Lung (tissue), 11 donors: ENCODE measurements at regions not wholly inside any gene's neighbourhood (a gene's known extent, or its start where the extent isn't known, plus 50 kb on each side); places are given as distances from the start of the nearest gene placed in this dataset.
A peak's percentile ranks its signal among the peaks of the same experiment; 100 is the strongest.

ENCODE experiments used
- ATAC-seq: fragments of 200-7000 bp; cut with Tn5 transposase; one replicate; pipeline ENCODE4 v1.9.1; 2020; ENCODE audit warnings: moderate number of reproducible peaks; ENCODE audit not compliant: insufficient read depth, low FRiP score
- DNase-seq, 3 donors: peaks; one replicate each; pipeline ENCODE4 v3.0.0-alpha.2; 2013 to 2017
- H3K27ac ChIP-seq, 2 donors: one replicate each; pipeline ENCODE4 v1.5.1; 2013; ENCODE audit warnings: mild to moderate bottlenecking in 2 of 2, moderate library complexity in 2 of 2, control low read depth in 1 of 2, inconsistent platforms in 1 of 2, low read depth in 1 of 2, low read length in 1 of 2
- H3K27me3 ChIP-seq, 3 donors: one replicate each; pipeline ENCODE4 v1.5.1; 2013; ENCODE audit warnings: low read length in 2 of 3; ENCODE audit not compliant: control insufficient read depth in 3 of 3, insufficient read depth in 3 of 3
- H3K36me3 ChIP-seq, 4 donors: one replicate each; pipeline ENCODE4 v1.5.1; 2013; ENCODE audit warnings: low read length in 4 of 4, mild to moderate bottlenecking in 1 of 4, moderate library complexity in 1 of 4; ENCODE audit not compliant: control insufficient read depth in 4 of 4, insufficient read depth in 4 of 4
- H3K4me1 ChIP-seq, 5 donors: one replicate each; pipeline ENCODE4 v1.5.1; 2013; ENCODE audit warnings: low read length in 5 of 5, mild to moderate bottlenecking in 2 of 5, moderate library complexity in 1 of 5; ENCODE audit not compliant: control insufficient read depth in 5 of 5, insufficient read depth in 5 of 5
- H3K4me3 ChIP-seq: one replicate; pipeline ENCODE4 v1.5.1; 2013; ENCODE audit warnings: mild to moderate bottlenecking, control low read depth, moderate library complexity
- H3K9ac ChIP-seq, 2 donors: one replicate each; pipeline ENCODE4 v1.5.1; 2013; ENCODE audit warnings: low read length in 2 of 2, control low read depth in 1 of 2; ENCODE audit not compliant: insufficient read depth in 1 of 2
- H3K9me3 ChIP-seq, 4 donors: one replicate each; pipeline ENCODE4 v1.5.1; 2013; ENCODE audit warnings: low read length in 3 of 4, mild to moderate bottlenecking in 1 of 4, moderate library complexity in 1 of 4; ENCODE audit not compliant: control insufficient read depth in 4 of 4, insufficient read depth in 3 of 4
- WGBS, 2 donors: extraction: QIAGEN DNeasy Blood & Tissue Kit; methylation state at CpG; one replicate each; pipeline ENCODE4 v1.1.7; 2013; 5-methylcytosine and 5-hydroxymethylcytosine counted together
- TF ChIP-seq, protein P1 (sequence below): IDR thresholded peaks from 2 replicates; pipeline ENCODE4 v1.5.1; 2012; ENCODE audit warnings: mild to moderate bottlenecking; ENCODE audit errors: control extremely low read depth, extremely low read depth
- donor health status: control.
- donor health status: control.
- donor health status: Bipolar disorder and iron deficiency.
- donor health status: healthy.
- donor health status: DM: yes; HTN: yes; CAD: no.

DNA sequence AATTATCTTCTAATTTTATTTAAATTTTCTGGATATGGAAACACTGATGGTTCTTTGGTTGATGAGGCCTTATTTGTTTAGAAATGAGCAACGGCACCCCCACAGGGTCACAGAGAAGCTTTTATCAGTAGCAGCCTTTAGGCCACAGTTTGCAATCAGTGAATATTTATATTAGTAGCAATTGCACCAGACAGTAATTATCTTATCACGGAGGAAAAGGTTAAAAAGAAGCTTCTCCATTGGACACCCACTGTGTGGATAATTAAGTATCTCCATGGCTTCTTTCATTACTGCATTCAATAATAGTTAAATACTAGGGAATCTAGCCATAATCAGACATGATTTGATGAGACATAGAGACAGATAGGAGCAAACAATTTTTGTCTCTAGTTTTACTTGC is 2099.2 kb upstream of the PCDH20 start:
- H3K36me3 ChIP-seq, result no peaks in the 10 kb centered on the region
- H3K9me3 ChIP-seq, result peaks cover 0 to 2% (median 0%) of the 10 kb centered on the region in 4 donors
- DNase-seq (no peak), ATAC-seq (no peak)
- no peak overlapping the region for H3K4me3 ChIP-seq
- no peak overlapping the region for H3K27ac ChIP-seq
- no peak overlapping the region for H3K9ac ChIP-seq
- H3K27me3 ChIP-seq, result no peaks in the 10 kb centered on the region
- WGBS, 2 donors, result 55 to 77% methylated on average over 2 of the region's 2 CpGs
- peaks cover 0 to 4% (median 0%) of the 10 kb centered on the region in 5 donors for H3K4me1 ChIP-seq
- TF ChIP-seq, protein P1, sequence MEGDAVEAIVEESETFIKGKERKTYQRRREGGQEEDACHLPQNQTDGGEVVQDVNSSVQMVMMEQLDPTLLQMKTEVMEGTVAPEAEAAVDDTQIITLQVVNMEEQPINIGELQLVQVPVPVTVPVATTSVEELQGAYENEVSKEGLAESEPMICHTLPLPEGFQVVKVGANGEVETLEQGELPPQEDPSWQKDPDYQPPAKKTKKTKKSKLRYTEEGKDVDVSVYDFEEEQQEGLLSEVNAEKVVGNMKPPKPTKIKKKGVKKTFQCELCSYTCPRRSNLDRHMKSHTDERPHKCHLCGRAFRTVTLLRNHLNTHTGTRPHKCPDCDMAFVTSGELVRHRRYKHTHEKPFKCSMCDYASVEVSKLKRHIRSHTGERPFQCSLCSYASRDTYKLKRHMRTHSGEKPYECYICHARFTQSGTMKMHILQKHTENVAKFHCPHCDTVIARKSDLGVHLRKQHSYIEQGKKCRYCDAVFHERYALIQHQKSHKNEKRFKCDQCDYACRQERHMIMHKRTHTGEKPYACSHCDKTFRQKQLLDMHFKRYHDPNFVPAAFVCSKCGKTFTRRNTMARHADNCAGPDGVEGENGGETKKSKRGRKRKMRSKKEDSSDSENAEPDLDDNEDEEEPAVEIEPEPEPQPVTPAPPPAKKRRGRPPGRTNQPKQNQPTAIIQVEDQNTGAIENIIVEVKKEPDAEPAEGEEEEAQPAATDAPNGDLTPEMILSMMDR, result no peak

DNA sequence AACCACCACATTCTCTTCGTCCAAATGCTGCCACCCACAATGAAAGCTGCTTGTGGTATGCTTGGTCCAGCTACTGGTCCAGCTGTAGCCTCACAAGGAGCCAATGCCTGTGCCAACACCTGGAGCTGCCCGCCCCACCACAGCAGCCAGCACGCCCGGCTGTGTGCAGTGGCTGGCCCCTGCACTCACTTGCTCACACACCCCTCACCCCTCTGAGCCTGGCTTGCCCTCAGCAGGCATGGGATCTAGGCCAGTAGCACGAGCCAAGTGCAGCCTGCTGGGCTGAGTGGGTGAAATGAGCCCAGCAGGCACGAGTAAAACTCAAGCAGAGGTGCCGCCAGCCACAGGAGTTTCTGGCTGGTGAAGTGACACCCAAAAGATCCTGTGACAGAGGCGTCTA is 2096.4 kb upstream of the PCDH20 start:
- WGBS, 2 donors, result 83 to 84% methylated on average over 8 of the region's 8 CpGs
- TF ChIP-seq, protein P1, result no peak
- DNase-seq, result no peak

DNA sequence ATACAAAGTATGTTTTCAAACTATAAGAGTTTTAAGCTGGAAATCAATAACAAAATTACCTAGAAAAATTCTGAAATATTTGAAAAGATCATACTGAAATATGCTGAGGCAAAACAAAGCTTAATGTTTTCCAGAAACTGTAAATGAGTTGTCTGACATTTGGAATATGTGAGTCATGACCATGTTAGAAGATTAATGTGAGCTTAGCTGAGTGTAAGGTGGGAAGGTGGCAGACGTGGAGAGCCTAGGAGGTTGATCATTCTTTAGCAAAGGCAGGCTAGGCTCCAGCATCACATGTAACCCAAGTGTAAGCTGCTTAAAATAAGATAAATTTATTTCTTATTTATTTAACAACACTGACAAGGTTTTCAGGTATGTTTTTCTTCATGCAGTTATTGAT is 2086.1 kb upstream of the PCDH20 start:
- no peaks in the 10 kb centered on the region for H3K36me3 ChIP-seq
- TF ChIP-seq, protein P1, result no peak
- H3K27me3 ChIP-seq, result no peaks in the 10 kb centered on the region
- H3K9ac ChIP-seq, result no peak overlapping the region
- ATAC-seq, result no peak
- H3K4me1 ChIP-seq, result no peaks in the 10 kb centered on the region
- H3K9me3 ChIP-seq, result peaks cover 0 to 4% (median 1%) of the 10 kb centered on the region in 4 donors
- H3K4me3 ChIP-seq, result no peak overlapping the region
- no peak for DNase-seq
- H3K27ac ChIP-seq, result no peak overlapping the region
- 25 to 39% methylated on average over 1 of the region's 1 CpG for WGBS, 2 donors

More for the DNA sequence above, 2096.4 kb upstream of the PCDH20 start:
- no peak for ATAC-seq
- H3K4me3 ChIP-seq, result no peak overlapping the region
- H3K27ac ChIP-seq, result no peak overlapping the region
- H3K27me3 ChIP-seq, result no peaks in the 10 kb centered on the region
- H3K36me3 ChIP-seq, result no peaks in the 10 kb centered on the region
- H3K9me3 ChIP-seq, result peaks cover 0 to 2% (median 0%) of the 10 kb centered on the region in 4 donors
- H3K9ac ChIP-seq, result no peak overlapping the region
- H3K4me1 ChIP-seq, result no peaks in the 10 kb centered on the region

DNA sequence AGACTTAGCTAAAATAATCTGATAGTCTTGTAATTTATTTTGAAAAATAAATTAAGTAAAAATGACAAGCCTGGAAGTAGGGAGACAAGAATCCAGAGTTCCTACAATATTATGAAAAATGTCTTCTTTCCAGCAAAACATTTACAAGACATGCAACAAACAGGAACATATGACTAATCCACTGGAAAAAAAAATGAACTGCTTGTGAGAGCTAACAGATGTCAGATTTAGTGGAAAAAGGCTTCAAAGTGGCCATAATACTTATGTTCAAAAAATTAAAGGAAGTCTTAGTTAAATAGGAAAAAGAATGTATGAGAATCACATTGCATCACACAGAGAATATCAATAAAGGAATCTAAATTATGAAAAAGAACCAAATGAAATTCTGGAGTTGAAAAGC is 2082.0 kb upstream of the PCDH20 start:
- Histone ChIP-seq H3K27me3 (no peaks in the 10 kb centered on the region), H3K9me3 (peaks cover 0 to 4% (median 1%) of the 10 kb centered on the region in 4 donors), H3K9ac (no peak overlapping the region), H3K4me3 (no peak overlapping the region), H3K27ac (no peak overlapping the region), H3K36me3 (no peaks in the 10 kb centered on the region), H3K4me1 (no peaks in the 10 kb centered on the region)
- ATAC-seq, result no peak
- peak in 2 of 3 donors; percentile 10 for DNase-seq
- TF ChIP-seq, protein P1, result no peak
